ENCODE measurements at regions not wholly inside any gene's neighbourhood (a gene's known extent, or its start where the extent isn't known, plus 50 kb on each side); places are given as distances from the start of the nearest gene placed in this dataset.

DNA sequence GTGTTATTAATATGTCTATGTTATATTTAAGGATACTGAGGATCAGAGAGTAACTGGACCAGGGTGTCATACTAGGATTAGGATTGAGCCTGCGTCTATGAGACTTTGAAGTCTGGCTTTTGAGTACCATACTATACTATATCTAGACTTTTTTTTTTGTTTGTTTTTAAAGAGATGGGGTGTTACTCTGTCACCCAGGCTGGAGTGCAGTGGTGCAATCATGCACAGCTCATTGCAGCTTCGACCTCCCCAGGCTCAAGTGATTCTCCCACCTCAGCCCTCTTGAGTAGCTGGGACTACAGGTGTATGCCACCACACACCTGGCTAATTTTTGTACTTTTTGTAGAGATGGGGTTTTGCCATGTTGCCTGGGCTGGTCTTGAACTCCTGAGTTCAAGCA lies 66.2 kb upstream of the MAP4K3 start:
- no peak for DNase-seq (ENCODE audit: low spot score)
- Mint-ChIP-seq H3K27me3 (ENCODE audit: low read depth) (peaks cover 33% of the 10 kb centered on the region), H3K4me1 (ENCODE audit: low read depth) (no peaks in the 10 kb centered on the region), H3K36me3 (ENCODE audit: low read depth) (no peaks in the 10 kb centered on the region), H3K4me3 (ENCODE audit: low read depth) (no peak overlapping the region), H3K27ac (no peak overlapping the region), H3K9me3 (no peaks in the 10 kb centered on the region)
- intact Hi-C loops (cut with micrococcal nuclease), result no loop called here

DNA sequence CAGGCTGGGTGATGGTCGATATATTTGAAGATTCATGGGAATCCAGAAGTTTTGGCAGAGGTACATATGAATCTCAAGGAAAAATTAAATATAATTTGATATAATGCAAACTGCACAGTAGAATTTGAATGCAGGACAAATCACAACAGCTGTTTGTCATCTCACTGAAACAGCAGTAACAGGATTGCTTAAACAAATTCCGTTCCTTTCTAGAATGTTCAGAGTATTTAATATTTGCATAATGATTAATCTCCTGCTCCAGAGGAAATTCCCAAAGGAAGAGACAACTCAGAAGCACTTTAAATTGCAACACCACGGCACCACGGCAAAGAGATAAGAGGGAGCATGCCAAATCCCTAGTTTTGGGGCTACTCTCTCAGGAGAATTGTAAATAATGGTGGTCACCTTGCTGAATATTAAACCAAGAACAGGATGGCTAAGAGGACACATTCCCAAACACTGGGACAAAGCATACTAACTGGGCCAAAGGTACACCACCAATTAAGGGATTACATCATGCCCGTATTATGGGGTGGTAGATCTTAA lies 67.8 kb upstream of the MAP4K3 start:
- H3K4me1 Mint-ChIP-seq (ENCODE audit: low read depth), result peaks cover 1% of the 10 kb centered on the region
- no peak overlapping the region for H3K4me3 Mint-ChIP-seq (ENCODE audit: low read depth)
- peaks cover 31% of the 10 kb centered on the region for H3K27me3 Mint-ChIP-seq (ENCODE audit: low read depth)
- intact Hi-C loops (cut with micrococcal nuclease), result no loop called here
- no peaks in the 10 kb centered on the region for H3K36me3 Mint-ChIP-seq (ENCODE audit: low read depth)
- H3K27ac Mint-ChIP-seq, result no peak overlapping the region
- no peak for DNase-seq (ENCODE audit: low spot score)
- H3K9me3 Mint-ChIP-seq, result no peaks in the 10 kb centered on the region

DNA sequence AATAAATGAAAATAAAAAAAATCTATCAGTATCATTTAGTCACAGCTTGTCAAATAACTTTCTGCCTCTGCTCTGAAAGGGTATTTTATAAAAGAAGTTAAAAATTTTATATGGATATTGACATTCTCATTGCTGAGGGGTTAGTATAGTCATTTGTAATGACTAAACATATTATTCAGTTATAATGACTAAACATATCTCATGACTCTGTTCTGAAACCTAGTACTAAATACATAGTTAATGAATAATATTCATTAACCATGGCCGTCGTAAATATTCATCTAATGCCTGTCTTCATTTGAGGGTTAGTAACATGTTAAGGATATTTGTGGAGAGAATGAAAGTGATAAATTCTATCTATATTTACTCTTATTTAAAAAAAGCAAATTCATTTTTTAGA lies 69.1 kb upstream of the MAP4K3 start:
- H3K27ac Mint-ChIP-seq, result no peak overlapping the region
- H3K4me1 Mint-ChIP-seq (ENCODE audit: low read depth), result peaks cover 3% of the 10 kb centered on the region
- DNase-seq (ENCODE audit: low spot score), result no peak
- H3K9me3 Mint-ChIP-seq, result no peaks in the 10 kb centered on the region
- peaks cover 22% of the 10 kb centered on the region for H3K27me3 Mint-ChIP-seq (ENCODE audit: low read depth)
- H3K4me3 Mint-ChIP-seq (ENCODE audit: low read depth), result no peak overlapping the region
- no peaks in the 10 kb centered on the region for H3K36me3 Mint-ChIP-seq (ENCODE audit: low read depth)
- intact Hi-C loops (cut with micrococcal nuclease), result no loop called here

DNA sequence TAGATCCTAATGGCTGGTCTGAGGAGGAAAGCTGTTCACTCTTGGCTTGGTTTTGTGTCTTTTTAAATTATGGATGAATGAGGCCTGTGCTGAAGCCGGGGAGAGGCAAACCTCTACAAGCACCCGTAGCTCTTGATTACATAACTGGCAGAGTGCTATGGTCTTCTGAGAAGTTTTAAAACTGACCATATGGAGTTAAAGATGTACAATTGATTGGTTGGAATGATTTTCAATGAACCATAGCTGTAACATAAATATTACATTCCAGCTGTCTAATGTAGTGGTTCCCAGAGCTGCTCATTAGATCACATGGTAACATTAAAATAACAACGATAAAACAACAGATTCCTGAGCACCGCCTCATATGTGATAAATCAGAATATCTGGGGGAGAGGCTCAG lies 71.1 kb upstream of the MAP4K3 start:
- Mint-ChIP-seq H3K27ac (no peak overlapping the region), H3K4me1 (ENCODE audit: low read depth) (peaks cover 23% of the 10 kb centered on the region), H3K27me3 (ENCODE audit: low read depth) (peaks cover 13% of the 10 kb centered on the region), H3K9me3 (no peaks in the 10 kb centered on the region), H3K4me3 (ENCODE audit: low read depth) (no peak overlapping the region), H3K36me3 (ENCODE audit: low read depth) (no peaks in the 10 kb centered on the region)
- DNase-seq (ENCODE audit: low spot score), result no peak
- intact Hi-C loops (cut with micrococcal nuclease), result no loop called here

DNA sequence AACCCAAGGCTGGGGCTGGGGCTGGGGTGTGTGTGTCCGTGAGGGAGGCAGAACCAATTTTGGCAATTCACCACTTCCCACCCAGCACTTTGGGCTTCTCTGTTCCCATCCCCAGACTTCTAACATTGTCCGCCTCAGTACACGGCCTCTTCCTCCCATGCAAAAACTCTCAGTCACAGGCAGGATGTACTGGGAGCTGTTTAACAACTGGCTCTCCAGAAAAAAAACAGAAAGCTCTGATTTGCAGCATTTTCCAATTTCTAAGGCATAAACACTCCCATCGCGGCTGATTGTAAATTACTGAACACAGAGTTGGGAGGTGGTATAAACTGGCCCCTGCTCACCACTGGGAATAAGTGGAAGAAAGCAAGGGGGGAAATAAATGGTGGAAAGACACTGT lies 73.1 kb upstream of the MAP4K3 start:
- H3K27ac Mint-ChIP-seq, result no peak overlapping the region

DNA sequence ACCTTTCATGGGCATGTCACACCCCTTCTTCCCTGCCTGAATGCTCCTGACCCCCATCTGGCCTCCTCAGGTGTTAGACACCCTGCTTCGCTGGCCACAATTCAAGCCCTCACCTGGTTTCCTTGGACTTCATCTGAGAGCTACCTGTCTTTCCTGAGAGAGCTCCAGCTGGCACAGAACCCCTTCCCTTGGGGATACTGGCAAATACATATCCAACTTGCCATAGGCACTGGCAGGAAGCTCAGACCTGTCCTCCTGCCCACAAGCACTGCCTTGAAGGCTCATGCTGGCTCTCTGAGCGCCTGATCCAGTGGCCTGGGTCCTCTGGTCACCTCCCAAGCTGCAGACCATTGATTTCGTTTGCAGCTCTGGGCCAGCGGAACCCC lies 74.1 kb upstream of the MAP4K3 start:
- no peak for DNase-seq (ENCODE audit: low spot score)
- Mint-ChIP-seq H3K4me3 (ENCODE audit: low read depth) (no peak overlapping the region), H3K27ac (peak overlapping the region; percentile 54), H3K27me3 (ENCODE audit: low read depth) (peaks cover 5% of the 10 kb centered on the region), H3K4me1 (ENCODE audit: low read depth) (peaks cover 48% of the 10 kb centered on the region), H3K36me3 (ENCODE audit: low read depth) (no peaks in the 10 kb centered on the region), H3K9me3 (no peaks in the 10 kb centered on the region)
- intact Hi-C loops (cut with micrococcal nuclease), result loop anchor here (5.0 to 10.0 kb wide), 4 partner anchors 134 to 404 kb away; no protein-coding TSS in a partner anchor

More for the DNA sequence above, 73.1 kb upstream of the MAP4K3 start:
- Mint-ChIP-seq H3K27me3 (ENCODE audit: low read depth) (peaks cover 6% of the 10 kb centered on the region), H3K4me3 (ENCODE audit: low read depth) (no peak overlapping the region), H3K9me3 (no peaks in the 10 kb centered on the region), H3K4me1 (ENCODE audit: low read depth) (peaks cover 42% of the 10 kb centered on the region), H3K36me3 (ENCODE audit: low read depth) (no peaks in the 10 kb centered on the region)
- no peak for DNase-seq (ENCODE audit: low spot score)
- intact Hi-C loops (cut with micrococcal nuclease), result loop anchor here (5.0 to 10.0 kb wide), 4 partner anchors 135 to 405 kb away; no protein-coding TSS in a partner anchor

DNA sequence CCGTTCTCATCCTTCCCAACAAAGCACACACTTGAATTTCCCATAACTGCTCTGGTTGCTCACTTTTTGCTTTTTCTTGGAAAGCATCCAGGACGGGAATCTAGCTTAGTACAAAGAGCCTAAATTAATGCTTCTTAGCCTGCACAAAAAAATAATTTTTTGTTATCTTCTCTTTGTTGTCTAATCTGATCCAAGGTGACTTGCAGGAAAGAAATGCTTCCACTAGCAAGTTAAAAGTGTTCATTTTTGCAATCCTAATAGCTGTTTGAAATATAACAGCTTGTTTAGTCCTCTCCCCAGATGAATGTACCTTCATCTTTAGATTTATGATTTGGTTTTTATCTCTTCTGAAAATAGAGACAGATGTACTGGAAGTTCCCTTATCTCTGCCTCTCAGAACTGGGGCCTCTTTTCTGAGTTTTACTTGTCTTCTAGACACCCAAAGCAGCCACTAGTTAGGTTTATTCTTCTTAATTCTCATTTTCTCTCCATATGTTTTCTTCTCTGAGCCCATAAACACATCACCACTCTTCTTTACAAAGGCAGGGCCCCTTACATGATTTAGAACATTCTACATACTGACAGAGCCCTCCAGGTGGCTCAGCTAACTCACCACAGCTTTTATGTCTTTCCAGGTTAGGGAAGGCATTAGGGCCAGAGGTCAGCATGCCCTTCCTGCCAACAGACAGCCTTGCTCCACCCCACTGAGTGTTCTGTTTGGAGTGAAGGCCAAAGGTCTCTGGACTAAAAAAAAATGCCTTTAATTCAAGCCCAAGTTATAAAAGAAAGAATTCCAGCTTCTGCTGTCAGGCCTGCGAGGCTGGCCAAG lies 74.7 kb upstream of the MAP4K3 start:
- H3K4me3 Mint-ChIP-seq (ENCODE audit: low read depth), result peak overlapping the region; percentile 0
- H3K27me3 Mint-ChIP-seq (ENCODE audit: low read depth), result peaks cover 5% of the 10 kb centered on the region
- H3K9me3 Mint-ChIP-seq, result no peaks in the 10 kb centered on the region
- peaks cover 49% of the 10 kb centered on the region for H3K4me1 Mint-ChIP-seq (ENCODE audit: low read depth)
- DNase-seq (ENCODE audit: low spot score), result no peak
- intact Hi-C loops (cut with micrococcal nuclease), result loop anchor here (1.0 to 10.0 kb wide), 8 partner anchors 35 to 403 kb away; no protein-coding TSS in a partner anchor
- peak overlapping the region; percentile 54 for H3K27ac Mint-ChIP-seq
- H3K36me3 Mint-ChIP-seq (ENCODE audit: low read depth), result no peaks in the 10 kb centered on the region

DNA sequence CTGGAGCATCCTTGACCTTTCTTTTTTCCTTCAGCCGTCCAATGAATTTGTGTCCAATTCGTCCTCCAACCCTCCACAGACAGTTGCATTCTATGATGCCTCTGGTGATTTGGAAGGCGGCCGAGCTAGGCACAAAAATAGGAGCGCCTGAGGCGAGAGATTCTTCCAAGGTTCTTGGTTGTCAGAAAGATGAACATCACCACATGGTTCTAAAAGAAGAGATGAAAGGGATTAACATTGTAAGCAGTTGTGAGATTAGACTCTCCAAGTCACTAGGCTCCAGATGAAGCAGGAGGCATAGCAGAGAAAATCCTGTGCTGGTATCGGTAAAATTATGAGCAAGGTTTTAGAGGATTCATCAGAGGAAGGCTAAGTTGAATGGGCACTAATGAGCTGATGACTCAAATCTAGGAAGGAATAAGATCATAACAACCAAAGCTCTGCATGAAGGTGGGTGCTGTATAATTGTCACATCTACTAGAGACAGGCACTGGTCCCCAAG lies 75.4 kb upstream of the MAP4K3 start:
- Mint-ChIP-seq H3K27me3 (ENCODE audit: low read depth) (peaks cover 4% of the 10 kb centered on the region), H3K4me1 (ENCODE audit: low read depth) (peaks cover 50% of the 10 kb centered on the region), H3K27ac (peak overlapping the region; percentile 54), H3K36me3 (ENCODE audit: low read depth) (no peaks in the 10 kb centered on the region), H3K9me3 (no peaks in the 10 kb centered on the region), H3K4me3 (ENCODE audit: low read depth) (no peak overlapping the region)
- intact Hi-C loops (cut with micrococcal nuclease), result loop anchor here (1.0 to 10.0 kb wide), 8 partner anchors 34 to 402 kb away; no protein-coding TSS in a partner anchor
- DNase-seq (ENCODE audit: low spot score), result no peak

DNA sequence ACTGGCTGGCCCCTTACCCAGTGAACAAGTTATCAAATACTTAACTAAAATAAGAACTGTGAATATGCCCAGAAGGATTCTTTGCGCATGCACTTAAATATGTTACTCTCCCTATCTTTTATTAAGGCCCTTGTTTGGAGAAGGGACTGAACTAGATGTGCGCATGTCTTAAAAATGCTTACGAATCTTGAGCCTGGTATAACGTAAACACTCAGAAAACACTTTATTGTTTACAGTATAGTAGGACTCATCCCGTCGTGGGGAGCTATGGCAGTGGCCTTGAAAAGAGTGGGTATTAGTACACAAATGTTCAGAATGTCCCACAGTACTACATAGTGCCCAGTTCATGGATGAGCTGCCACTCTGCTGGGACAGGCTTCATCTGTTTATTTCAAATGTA lies 75.9 kb upstream of the MAP4K3 start:
- H3K4me1 Mint-ChIP-seq (ENCODE audit: low read depth), result peaks cover 50% of the 10 kb centered on the region
- H3K9me3 Mint-ChIP-seq, result no peaks in the 10 kb centered on the region
- no peak overlapping the region for H3K4me3 Mint-ChIP-seq (ENCODE audit: low read depth)
- peak overlapping the region; percentile 54 for H3K27ac Mint-ChIP-seq
- intact Hi-C loops (cut with micrococcal nuclease), result loop anchor here (1.0 to 10.0 kb wide), 12 partner anchors 21 to 402 kb away; partner anchors contain the start of gene MAP4K3
- peaks cover 2% of the 10 kb centered on the region for H3K27me3 Mint-ChIP-seq (ENCODE audit: low read depth)
- H3K36me3 Mint-ChIP-seq (ENCODE audit: low read depth), result no peaks in the 10 kb centered on the region
- no peak for DNase-seq (ENCODE audit: low spot score)

DNA sequence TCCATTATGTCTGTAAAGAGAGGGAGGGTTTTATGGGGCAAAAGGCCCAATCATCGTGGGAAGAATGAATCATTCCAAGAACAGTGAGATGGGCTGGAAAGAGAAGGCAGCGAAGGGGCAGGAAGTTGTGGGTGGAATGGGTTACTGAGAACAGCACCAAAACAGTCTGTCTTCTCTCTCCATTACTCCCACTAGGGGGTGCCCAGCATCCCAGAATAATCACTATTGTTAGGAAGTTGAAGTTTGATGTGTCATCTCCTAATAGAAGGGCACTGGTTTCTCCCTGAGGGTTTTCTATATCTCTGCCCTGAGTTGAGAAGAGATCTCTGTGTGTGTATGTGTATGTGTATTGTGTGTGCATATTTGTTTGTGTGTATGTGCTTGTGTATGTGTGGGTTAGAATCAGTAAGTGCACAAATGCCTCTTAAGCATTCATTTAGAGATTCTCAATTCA lies 76.6 kb upstream of the MAP4K3 start:
- peaks cover 50% of the 10 kb centered on the region for H3K4me1 Mint-ChIP-seq (ENCODE audit: low read depth)
- H3K27me3 Mint-ChIP-seq (ENCODE audit: low read depth), result peaks cover 2% of the 10 kb centered on the region
- H3K9me3 Mint-ChIP-seq, result no peaks in the 10 kb centered on the region
- H3K36me3 Mint-ChIP-seq (ENCODE audit: low read depth), result no peaks in the 10 kb centered on the region
- peak; percentile 30 for DNase-seq (ENCODE audit: low spot score)
- intact Hi-C loops (cut with micrococcal nuclease), result loop anchor here (1.0 to 10.0 kb wide), 11 partner anchors 21 to 401 kb away; partner anchors contain the start of gene MAP4K3
- H3K4me3 Mint-ChIP-seq (ENCODE audit: low read depth), result no peak overlapping the region
- H3K27ac Mint-ChIP-seq, result peak overlapping the region; percentile 54

DNA sequence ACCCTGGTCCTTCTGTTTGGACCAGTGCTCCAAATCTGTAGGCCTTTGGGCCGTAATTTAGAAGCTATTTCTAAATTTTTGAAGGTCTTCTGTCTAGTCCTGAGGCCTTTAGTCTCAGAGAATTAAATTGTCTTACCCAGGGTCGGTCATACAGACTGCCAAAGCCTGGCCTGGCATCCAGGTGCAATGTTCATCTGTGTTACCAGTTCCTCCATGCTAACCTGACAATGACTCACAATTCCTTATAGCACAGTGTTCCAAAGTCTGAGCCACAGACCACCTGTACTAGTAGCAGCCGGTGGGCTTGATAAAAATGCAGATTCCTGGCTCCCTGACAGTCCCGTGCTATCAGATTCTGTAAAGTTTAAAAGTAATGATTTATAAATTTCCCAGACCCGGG lies 77.7 kb upstream of the MAP4K3 start:
- intact Hi-C loops (cut with micrococcal nuclease), result loop anchor here (5.0 to 10.0 kb wide), 4 partner anchors 130 to 400 kb away; no protein-coding TSS in a partner anchor
- Mint-ChIP-seq H3K27ac (no peak overlapping the region), H3K27me3 (ENCODE audit: low read depth) (no peaks in the 10 kb centered on the region), H3K36me3 (ENCODE audit: low read depth) (no peaks in the 10 kb centered on the region), H3K9me3 (no peaks in the 10 kb centered on the region), H3K4me3 (ENCODE audit: low read depth) (no peak overlapping the region), H3K4me1 (ENCODE audit: low read depth) (peaks cover 49% of the 10 kb centered on the region)
- DNase-seq (ENCODE audit: low spot score), result no peak

DNA sequence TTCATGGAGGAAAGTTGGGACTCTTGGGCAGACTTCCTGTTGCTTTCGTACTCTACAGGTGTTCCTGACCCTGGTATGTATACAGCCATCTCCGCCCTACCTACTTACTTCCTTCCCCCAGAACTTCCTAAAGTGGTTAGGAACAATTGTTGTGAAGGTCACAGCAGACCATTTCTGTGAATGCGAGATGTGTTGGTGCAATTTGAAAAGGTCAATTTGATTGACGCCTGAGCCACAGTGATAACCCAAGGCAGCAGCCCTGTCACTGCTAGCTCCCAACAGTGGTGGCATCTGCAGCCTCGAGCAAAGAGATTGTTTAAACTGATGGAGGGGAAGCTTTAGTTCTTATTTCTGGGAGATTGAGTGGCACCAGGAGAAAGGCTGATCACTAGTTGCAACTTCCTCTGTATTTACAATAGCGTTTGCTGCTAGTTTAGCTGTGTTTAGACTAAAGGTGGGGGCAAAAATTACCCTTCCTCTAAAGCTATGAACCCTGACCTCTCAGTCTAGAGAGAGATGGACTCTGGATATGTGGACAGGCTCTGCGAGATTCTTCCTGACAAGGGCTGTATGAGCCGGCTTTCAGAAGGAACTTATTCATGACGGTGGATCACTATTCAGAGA lies 78.3 kb upstream of the MAP4K3 start:
- Mint-ChIP-seq H3K36me3 (ENCODE audit: low read depth) (no peaks in the 10 kb centered on the region), H3K4me3 (ENCODE audit: low read depth) (no peak overlapping the region), H3K4me1 (ENCODE audit: low read depth) (peaks cover 49% of the 10 kb centered on the region), H3K27me3 (ENCODE audit: low read depth) (no peaks in the 10 kb centered on the region), H3K27ac (peak overlapping the region; percentile 50), H3K9me3 (no peaks in the 10 kb centered on the region)
- intact Hi-C loops (cut with micrococcal nuclease), result loop anchor here (10.0 kb wide), 2 partner anchors 129 to 399 kb away; no protein-coding TSS in a partner anchor
- DNase-seq (ENCODE audit: low spot score), result no peak
